B cell (primary cell): ENCODE measurements at regions not wholly inside any gene's neighbourhood (a gene's known extent, or its start where the extent isn't known, plus 50 kb on each side); places are given as distances from the start of the nearest gene placed in this dataset.

ENCODE experiments used
- ATAC-seq: fragments of 200-7000 bp; cut with Tn5 transposase; one replicate; pipeline ENCODE4 v1.10.0; 2021; ENCODE audit warnings: low read depth, mild to moderate bottlenecking, moderate number of reproducible peaks, moderate library complexity
- CTCF ChIA-PET: fragments of 350-600 bp; sonication (Branson Sonifier 250); formaldehyde crosslinking; loops from one replicate; lab custom pipeline; 2021; ENCODE audit warnings: antibody characterized with exemption, inconsistent platforms; lab: Charles Lee
- POLR2A ChIA-PET: fragments of 350-600 bp; sonication (Branson Sonifier 250); formaldehyde crosslinking; loops from one replicate; lab custom pipeline; 2021; ENCODE audit warnings: antibody characterized with exemption; lab: Charles Lee
- DNase-seq: peaks from one replicate; pipeline ENCODE4 v3.0.0; 2013
- H2AFZ ChIP-seq: 2 replicates; pipeline ENCODE4 v1.6.1; 2012; ENCODE audit warnings: mild to moderate bottlenecking, low read depth, low read length; ENCODE audit not compliant: insufficient read depth, poor library complexity, severe bottlenecking
- H3K27ac ChIP-seq, 2 donors: 1 replicate in 1 of 2; 2 replicates in 1 of 2; pipeline ENCODE4 v1.5.1; 2012 to 2013; ENCODE audit warnings: low read length in 2 of 2, mild to moderate bottlenecking in 2 of 2, moderate library complexity in 1 of 2
- H3K27me3 ChIP-seq, 4 experiments: fragments of 200-600 bp in 1 of 4; sonication (generic) in 1 of 4; replicated peaks in 1 of 4; 1 replicate in 2 of 4; 2 replicates in 2 of 4; pipeline versions ENCODE4 v1.6.1 to v1.7.0; 2013 to 2016; ENCODE audit warnings: low read length in 3 of 4, mild to moderate bottlenecking in 2 of 4, mixed read lengths in 1 of 4, moderate library complexity in 1 of 4; ENCODE audit not compliant: insufficient read depth in 4 of 4, control insufficient read depth in 3 of 4; ENCODE audit errors: control extremely low read depth in 1 of 4
- H3K36me3 ChIP-seq, 2 experiments: replicated peaks in 1 of 2; 1 replicate in 1 of 2; 2 replicates in 1 of 2; pipeline versions ENCODE4 v1.6.1 to v1.7.1; 2013; ENCODE audit warnings: low read length in 1 of 2; ENCODE audit not compliant: insufficient read depth in 2 of 2, control insufficient read depth in 1 of 2; ENCODE audit errors: control extremely low read depth in 1 of 2, extremely low read depth in 1 of 2
- H3K4me1 ChIP-seq, 2 donors: fragments of 200-600 bp in 1 of 2; sonication (generic) in 1 of 2; 1 replicate in 1 of 2; 2 replicates in 1 of 2; pipeline versions ENCODE4 v1.5.1 to v1.6.1; 2013 to 2017; ENCODE audit warnings: low read length in 2 of 2; ENCODE audit not compliant: control insufficient read depth in 2 of 2, insufficient read depth in 2 of 2
- H3K4me2 ChIP-seq: replicated peaks from 2 replicates; pipeline ENCODE3; 2012; ENCODE audit warnings: mild to moderate bottlenecking, low read depth, low read length; ENCODE audit not compliant: poor library complexity, severe bottlenecking
- H3K4me3 ChIP-seq, 5 experiments: fragments of 200-600 bp in 1 of 5; sonication (generic) in 1 of 5; 1 replicate in 3 of 5; 2 replicates in 2 of 5; pipeline versions ENCODE4 v1.5.1 to v1.7.0; 2011 to 2016; ENCODE audit warnings: low read length in 4 of 5, mild to moderate bottlenecking in 4 of 5, low read depth in 2 of 5, control low read depth in 1 of 5, moderate library complexity in 1 of 5; ENCODE audit not compliant: insufficient read depth in 1 of 5; ENCODE audit errors: control extremely low read depth in 1 of 5, extremely low read depth in 1 of 5
- H3K79me2 ChIP-seq: fragments of 200-600 bp; sonication (generic); one replicate; pipeline ENCODE4 v1.6.0; 2016; ENCODE audit warnings: low read length; ENCODE audit not compliant: control insufficient read depth, insufficient read depth
- H3K9ac ChIP-seq: fragments of 200-600 bp; sonication (generic); 2 replicates; pipeline ENCODE4 v1.6.1; 2017; ENCODE audit warnings: mild to moderate bottlenecking, low read length, moderate library complexity
- H3K9me3 ChIP-seq, 3 donors: one replicate each; pipeline versions ENCODE4 v1.6.1 to v1.7.1; 2013; ENCODE audit warnings: low read length in 2 of 3; ENCODE audit not compliant: control insufficient read depth in 2 of 3, insufficient read depth in 1 of 3; ENCODE audit errors: control extremely low read depth in 1 of 3
- H4K20me1 ChIP-seq: 2 replicates; pipeline ENCODE4 v1.6.0; 2012; ENCODE audit warnings: mild to moderate bottlenecking, low read length; ENCODE audit not compliant: insufficient read depth, control insufficient read depth, poor library complexity, severe bottlenecking
- H3K27ac Mint-ChIP-seq: one replicate; pipeline ENCODE4 v1.8.0; 2021; ENCODE audit warnings: mixed read lengths
- H3K27me3 Mint-ChIP-seq: one replicate; pipeline ENCODE4 v1.8.0; 2021; ENCODE audit warnings: mixed read lengths
- H3K4me1 Mint-ChIP-seq: one replicate; pipeline ENCODE4 v1.8.0; 2021; ENCODE audit warnings: mixed read lengths
- H3K4me3 Mint-ChIP-seq: one replicate; pipeline ENCODE4 v1.8.0; 2021; ENCODE audit warnings: mixed read lengths
- H3K9me3 Mint-ChIP-seq: one replicate; pipeline ENCODE4 v1.8.0; 2022; ENCODE audit warnings: mixed read lengths; ENCODE audit not compliant: insufficient read depth
- EZH2 ChIP-seq: IDR thresholded peaks from 2 replicates; pipeline ENCODE4 v1.6.1; 2012; ENCODE audit warnings: borderline replicate concordance, low read depth, mild to moderate bottlenecking, moderate library complexity, low read length; ENCODE audit not compliant: insufficient read depth, poor library complexity, severe bottlenecking
- WGBS: methylation state at CpG from one replicate; pipeline ENCODE4 v1.1.5; 2013; ENCODE audit warnings: missing lambda C conversion rate; ENCODE audit not compliant: insufficient coverage; 5-methylcytosine and 5-hydroxymethylcytosine counted together
- intact Hi-C: fragments of 100-400 bp; cut with micrococcal nuclease; formaldehyde crosslinking; loops from one replicate; pipeline ENCODE4 v1.10.0; 2022
- TF ChIP-seq, protein P1 (sequence below): fragments of 200-600 bp; IDR thresholded peaks from one replicate; pipeline ENCODE4 v1.8.0; 2022; ENCODE audit warnings: antibody characterized with exemption, mild to moderate bottlenecking

DNA sequence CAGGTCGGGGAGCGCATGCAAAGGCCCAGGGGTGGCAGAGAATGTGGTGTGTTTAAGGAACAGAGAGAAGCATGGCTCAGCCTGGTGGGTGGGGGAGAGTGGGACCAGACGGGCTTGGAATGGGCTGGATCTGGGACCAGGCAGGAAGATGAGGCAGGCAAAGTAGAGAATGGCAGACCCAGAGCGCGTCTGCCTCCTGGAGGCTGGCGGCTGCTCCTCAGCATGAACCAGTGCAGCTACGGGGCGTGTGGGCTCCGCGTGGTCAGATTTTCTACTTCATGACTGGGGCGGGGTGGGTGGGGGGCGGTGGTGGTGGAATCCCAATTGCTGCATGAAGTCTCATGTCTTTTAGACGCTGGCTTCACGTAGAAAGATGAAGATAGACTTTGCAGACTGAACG lies 135.6 kb downstream of the TFAP2C start:
- H3K79me2 ChIP-seq, result no peaks in the 10 kb centered on the region
- CTCF ChIA-PET, result no interaction called here
- Mint-ChIP-seq H3K27me3 (no peaks in the 10 kb centered on the region), H3K4me3 (no peak overlapping the region), H3K9me3 (peaks cover 2% of the 10 kb centered on the region), H3K27ac (no peak overlapping the region), H3K4me1 (no peaks in the 10 kb centered on the region)
- no peak overlapping the region for H3K4me3 ChIP-seq
- WGBS, result 79% methylated on average over 6 of the region's 15 CpGs
- TF ChIP-seq, protein P1, sequence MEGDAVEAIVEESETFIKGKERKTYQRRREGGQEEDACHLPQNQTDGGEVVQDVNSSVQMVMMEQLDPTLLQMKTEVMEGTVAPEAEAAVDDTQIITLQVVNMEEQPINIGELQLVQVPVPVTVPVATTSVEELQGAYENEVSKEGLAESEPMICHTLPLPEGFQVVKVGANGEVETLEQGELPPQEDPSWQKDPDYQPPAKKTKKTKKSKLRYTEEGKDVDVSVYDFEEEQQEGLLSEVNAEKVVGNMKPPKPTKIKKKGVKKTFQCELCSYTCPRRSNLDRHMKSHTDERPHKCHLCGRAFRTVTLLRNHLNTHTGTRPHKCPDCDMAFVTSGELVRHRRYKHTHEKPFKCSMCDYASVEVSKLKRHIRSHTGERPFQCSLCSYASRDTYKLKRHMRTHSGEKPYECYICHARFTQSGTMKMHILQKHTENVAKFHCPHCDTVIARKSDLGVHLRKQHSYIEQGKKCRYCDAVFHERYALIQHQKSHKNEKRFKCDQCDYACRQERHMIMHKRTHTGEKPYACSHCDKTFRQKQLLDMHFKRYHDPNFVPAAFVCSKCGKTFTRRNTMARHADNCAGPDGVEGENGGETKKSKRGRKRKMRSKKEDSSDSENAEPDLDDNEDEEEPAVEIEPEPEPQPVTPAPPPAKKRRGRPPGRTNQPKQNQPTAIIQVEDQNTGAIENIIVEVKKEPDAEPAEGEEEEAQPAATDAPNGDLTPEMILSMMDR, result no peak
- no peak for TF ChIP-seq EZH2
- H4K20me1 ChIP-seq, result no peaks in the 10 kb centered on the region
- ATAC-seq (no peak), DNase-seq (no peak)
- H3K9me3 ChIP-seq, result peaks cover 0 to 21% (median 0%) of the 10 kb centered on the region in 3 donors
- no peaks in the 10 kb centered on the region for H3K36me3 ChIP-seq
- intact Hi-C loops, result no loop called here
- POLR2A ChIA-PET, result no interaction called here
- H3K27ac ChIP-seq, result no peak overlapping the region
- H3K9ac ChIP-seq, result no peak overlapping the region
- no peak overlapping the region for H2AFZ ChIP-seq
- no peak overlapping the region for H3K4me2 ChIP-seq
- H3K27me3 ChIP-seq, result no peaks in the 10 kb centered on the region
- H3K4me1 ChIP-seq, result no peaks in the 10 kb centered on the region

DNA sequence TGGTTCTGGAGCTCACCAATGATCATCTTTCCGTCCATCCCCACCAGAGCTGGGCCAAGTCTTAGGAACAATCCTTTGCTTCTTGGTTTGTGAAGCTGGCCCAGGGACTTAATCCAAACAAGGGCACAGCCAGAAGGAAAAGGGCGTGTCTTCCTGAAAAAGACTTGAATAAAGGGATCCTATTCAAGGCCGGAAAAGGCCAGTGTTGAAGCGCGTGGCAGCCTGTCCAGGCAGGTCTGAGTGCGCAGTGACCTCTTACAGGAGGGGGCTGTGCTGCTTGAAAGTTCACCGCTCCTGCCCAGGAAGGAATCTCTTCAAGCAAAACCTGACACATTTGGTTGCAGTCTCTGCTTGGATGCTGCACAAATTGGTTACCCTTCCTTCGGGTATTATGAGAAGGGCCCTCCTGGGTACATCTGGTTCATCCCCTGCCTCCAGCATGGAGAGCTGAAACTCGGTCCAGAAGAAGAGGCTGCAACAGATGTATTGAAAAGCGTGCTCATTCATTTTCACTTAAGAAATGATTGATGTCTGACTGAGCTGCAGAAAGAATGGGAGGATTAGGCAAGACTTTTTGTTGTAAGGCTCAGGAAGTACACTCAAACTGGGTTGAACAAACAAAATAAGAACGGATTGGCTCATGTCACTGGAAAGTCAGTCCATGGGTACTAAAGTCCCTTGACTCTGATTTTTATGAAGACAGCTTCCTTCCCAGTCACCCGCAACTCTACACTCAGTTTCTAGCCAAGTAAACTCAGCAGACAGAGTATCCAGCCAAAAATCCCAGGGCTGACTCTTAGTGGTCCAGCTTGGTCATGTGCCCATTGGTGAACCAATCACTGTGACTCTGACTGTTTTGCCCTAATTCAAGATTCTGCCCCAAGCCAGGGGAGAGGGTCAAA lies 136.3 kb downstream of the TFAP2C start:
- Histone ChIP-seq H2AFZ (no peak overlapping the region), H3K27me3 (no peaks in the 10 kb centered on the region), H3K36me3 (no peaks in the 10 kb centered on the region), H3K79me2 (no peaks in the 10 kb centered on the region), H3K4me1 (no peaks in the 10 kb centered on the region), H3K9me3 (peaks cover 0 to 18% (median 0%) of the 10 kb centered on the region in 3 donors), H4K20me1 (no peaks in the 10 kb centered on the region), H3K4me3 (no peak overlapping the region), H3K9ac (no peak overlapping the region), H3K27ac (no peak overlapping the region), H3K4me2 (no peak overlapping the region)
- TF ChIP-seq EZH2, result no peak
- TF ChIP-seq, protein P1, result no peak
- WGBS, result 55% methylated on average over 10 of the region's 12 CpGs
- no peaks in the 10 kb centered on the region for H3K27me3 Mint-ChIP-seq
- intact Hi-C loops, result no loop called here
- DNase-seq, result no peak
- no peak for ATAC-seq
- peaks cover 2% of the 10 kb centered on the region for H3K9me3 Mint-ChIP-seq
- ChIA-PET CTCF (no interaction called here), POLR2A (no interaction called here)
- H3K4me3 Mint-ChIP-seq, result no peak overlapping the region
- H3K27ac Mint-ChIP-seq, result no peak overlapping the region
- H3K4me1 Mint-ChIP-seq, result no peaks in the 10 kb centered on the region
